Smooth muscle cell (in vitro differentiated cells): ENCODE measurements at regions not wholly inside any gene's neighbourhood (a gene's known extent, or its start where the extent isn't known, plus 50 kb on each side); places are given as distances from the start of the nearest gene placed in this dataset.

Experiments
- DNase-seq: peaks from one replicate; lab custom pipeline; 2025; ENCODE audit not compliant: unreplicated experiment; lab: John Stamatoyannopoulos, UW
- H2AFZ ChIP-seq: fragments of 200-600 bp; sonication (generic); 2 replicates; pipeline ENCODE4 v1.6.0; 2016; ENCODE audit warnings: antibody characterized with exemption, low read depth, mild to moderate bottlenecking
- H3F3A ChIP-seq: fragments of 200-600 bp; sonication (generic); 2 replicates; pipeline ENCODE4 v1.6.0; 2017; ENCODE audit warnings: antibody characterized with exemption, low read depth
- H3K27ac ChIP-seq: fragments of 200-600 bp; sonication (generic); 2 replicates; pipeline ENCODE4 v1.5.1; 2016; ENCODE audit warnings: low read depth, mild to moderate bottlenecking
- H3K27me3 ChIP-seq: fragments of 200-600 bp; sonication (generic); 2 replicates; pipeline ENCODE4 v1.6.1; 2016; ENCODE audit warnings: low read depth, mild to moderate bottlenecking
- H3K36me3 ChIP-seq: fragments of 200-600 bp; sonication (generic); 2 replicates; pipeline ENCODE4 v1.5.1; 2016; ENCODE audit warnings: low read depth
- H3K4me1 ChIP-seq: fragments of 200-600 bp; sonication (generic); 2 replicates; pipeline ENCODE4 v1.5.1; 2016; ENCODE audit warnings: low read depth
- H3K4me2 ChIP-seq: fragments of 200-600 bp; sonication (generic); 2 replicates; pipeline ENCODE4 v1.6.0; 2016; ENCODE audit warnings: mild to moderate bottlenecking
- H3K4me3 ChIP-seq: fragments of 200-600 bp; sonication (generic); 2 replicates; pipeline ENCODE4 v1.5.1; 2016; ENCODE audit warnings: mild to moderate bottlenecking
- H3K79me2 ChIP-seq: fragments of 200-600 bp; sonication (generic); 2 replicates; pipeline ENCODE4 v1.6.0; 2016; ENCODE audit warnings: low read depth, mild to moderate bottlenecking
- H3K9ac ChIP-seq: fragments of 200-600 bp; sonication (generic); 2 replicates; pipeline ENCODE4 v1.6.0; 2016; ENCODE audit warnings: low read depth
- H3K9me3 ChIP-seq: fragments of 200-600 bp; sonication (generic); replicated peaks from 2 replicates; pipeline ENCODE4 v1.5.1; 2016; ENCODE audit warnings: low read depth
- H4K20me1 ChIP-seq: fragments of 200-600 bp; sonication (generic); 2 replicates; pipeline ENCODE4 v1.6.0; 2016; ENCODE audit warnings: low read depth
- CTCF ChIP-seq: fragments of 200-600 bp; sonication (generic); IDR thresholded peaks from 2 replicates; pipeline ENCODE4 v1.5.1; 2017; ENCODE audit warnings: borderline replicate concordance, mild to moderate bottlenecking, antibody characterized with exemption; ENCODE audit not compliant: insufficient read depth, poor library complexity, severe bottlenecking
- WGBS: methylation state at CpG from one replicate; pipeline ENCODE4 v1.1.7; 2016; ENCODE audit warnings: low lambda C conversion rate; 5-methylcytosine and 5-hydroxymethylcytosine counted together

- H3K36me3 ChIP-seq = no peaks in the 10 kb centered on the region
- H3F3A ChIP-seq = peaks cover 11% of the 10 kb centered on the region
- TF ChIP-seq CTCF = no peak
- no peaks in the 10 kb centered on the region for H3K79me2 ChIP-seq
- no peak overlapping the region for H3K4me3 ChIP-seq
- H3K9ac ChIP-seq = no peak overlapping the region
- H3K4me2 ChIP-seq = peak overlapping the region; percentile 47
- H3K27me3 ChIP-seq = no peaks in the 10 kb centered on the region
- DNase-seq = no peak
- peak overlapping the region; percentile 36 for H3K27ac ChIP-seq
- no peaks in the 10 kb centered on the region for H4K20me1 ChIP-seq
- no peak overlapping the region for H2AFZ ChIP-seq
- H3K4me1 ChIP-seq = peaks cover under 1% of the 10 kb centered on the region
- 97% methylated on average over 2 of the region's 2 CpGs for WGBS
- no peaks in the 10 kb centered on the region for H3K9me3 ChIP-seq
These were observed 484.8 kb upstream of the CELF2 start for GRCh38 chr10:10532826-10533225.

- no peaks in the 10 kb centered on the region for H3K27me3 ChIP-seq
- no peaks in the 10 kb centered on the region for H3K79me2 ChIP-seq
- 36% methylated on average over 3 of the region's 3 CpGs for WGBS
- H3K4me3 ChIP-seq = no peak overlapping the region
- no peak overlapping the region for H3K9ac ChIP-seq
- no peaks in the 10 kb centered on the region for H4K20me1 ChIP-seq
- H2AFZ ChIP-seq = no peak overlapping the region
- H3K27ac ChIP-seq = peak overlapping the region; percentile 36
- no peaks in the 10 kb centered on the region for H3K4me1 ChIP-seq
- no peak for DNase-seq
- no peaks in the 10 kb centered on the region for H3K9me3 ChIP-seq
- peaks cover 11% of the 10 kb centered on the region for H3F3A ChIP-seq
- no peaks in the 10 kb centered on the region for H3K36me3 ChIP-seq
- peak overlapping the region; percentile 47 for H3K4me2 ChIP-seq
- no peak for TF ChIP-seq CTCF
These were observed 484.2 kb upstream of the CELF2 start for GRCh38 chr10:10533437-10533836.

- H3K9ac ChIP-seq = no peak overlapping the region
- no peak for DNase-seq
- no peaks in the 10 kb centered on the region for H3K36me3 ChIP-seq
- H3K4me1 ChIP-seq = no peaks in the 10 kb centered on the region
- no peak overlapping the region for H2AFZ ChIP-seq
- TF ChIP-seq CTCF = no peak
- H3K27me3 ChIP-seq = no peaks in the 10 kb centered on the region
- H3K4me3 ChIP-seq = no peak overlapping the region
- H3K27ac ChIP-seq = no peak overlapping the region
- no peak overlapping the region for H3K4me2 ChIP-seq
- no peaks in the 10 kb centered on the region for H3K79me2 ChIP-seq
- WGBS = 89% methylated on average over 1 of the region's 1 CpG
- H4K20me1 ChIP-seq = no peaks in the 10 kb centered on the region
- H3K9me3 ChIP-seq = no peaks in the 10 kb centered on the region
- H3F3A ChIP-seq = peaks cover 5% of the 10 kb centered on the region
These were observed 479.3 kb upstream of the CELF2 start for GRCh38 chr10:10538326-10538725.

- H4K20me1 ChIP-seq = no peaks in the 10 kb centered on the region
- 72% methylated on average over 3 of the region's 3 CpGs for WGBS
- TF ChIP-seq CTCF = no peak
- no peak overlapping the region for H3K4me2 ChIP-seq
- H3K4me1 ChIP-seq = no peaks in the 10 kb centered on the region
- no peaks in the 10 kb centered on the region for H3K79me2 ChIP-seq
- H2AFZ ChIP-seq = no peak overlapping the region
- no peaks in the 10 kb centered on the region for H3K36me3 ChIP-seq
- no peaks in the 10 kb centered on the region for H3K9me3 ChIP-seq
- H3K4me3 ChIP-seq = no peak overlapping the region
- no peak overlapping the region for H3K9ac ChIP-seq
- DNase-seq = no peak
- no peaks in the 10 kb centered on the region for H3F3A ChIP-seq
- no peak overlapping the region for H3K27ac ChIP-seq
- H3K27me3 ChIP-seq = no peaks in the 10 kb centered on the region
These were observed 477.3 kb upstream of the CELF2 start for GRCh38 chr10:10540398-10540797.
